M059J (cell line): ENCODE measurements at regions not wholly inside any gene's neighbourhood (a gene's known extent, or its start where the extent isn't known, plus 50 kb on each side); places are given as distances from the start of the nearest gene placed in this dataset.
"Not testable (repeated sequence)": the region's sequence is repeated elsewhere in the genome, so short reads cannot be mapped to it uniquely, and the experiment has no call there.

ENCODE experiments used
- DNase-seq: peaks from one replicate; pipeline ENCODE4 v3.0.0-alpha.2; 2012; ENCODE audit warnings: low read depth

DNA sequence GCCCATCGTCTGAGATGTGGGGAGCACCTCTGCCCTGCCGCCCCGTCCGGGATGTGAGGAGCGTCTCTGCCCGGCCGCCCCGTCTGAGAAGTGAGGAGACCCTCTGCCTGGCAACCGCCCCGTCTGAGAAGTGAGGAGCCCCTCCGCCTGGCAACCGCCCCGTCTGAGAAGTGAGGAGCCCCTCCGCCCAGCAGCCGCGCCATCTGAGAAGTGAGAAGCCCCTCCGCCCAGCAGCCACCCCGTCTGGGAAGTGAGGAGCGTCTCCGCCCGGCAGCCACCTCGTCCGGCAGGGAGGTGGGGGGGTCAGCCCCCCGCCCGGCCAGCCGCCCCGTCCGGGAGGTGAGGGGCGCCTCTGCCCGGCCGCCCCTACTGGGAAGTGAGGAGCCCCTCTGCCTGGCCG, 267.2 kb downstream of the MEF2C start:
- not testable (repeated sequence) for DNase-seq

GRCh38 chr5:88613051-88613450, 269.9 kb downstream of the MEF2C start:
- no peak for DNase-seq

- no peak for DNase-seq
Observed at GRCh38 chr5:88610586-88610985, 272.4 kb downstream of the MEF2C start.

GRCh38 chr5:88607492-88607891, 275.5 kb downstream of the MEF2C start:
- DNase-seq: no peak

DNA sequence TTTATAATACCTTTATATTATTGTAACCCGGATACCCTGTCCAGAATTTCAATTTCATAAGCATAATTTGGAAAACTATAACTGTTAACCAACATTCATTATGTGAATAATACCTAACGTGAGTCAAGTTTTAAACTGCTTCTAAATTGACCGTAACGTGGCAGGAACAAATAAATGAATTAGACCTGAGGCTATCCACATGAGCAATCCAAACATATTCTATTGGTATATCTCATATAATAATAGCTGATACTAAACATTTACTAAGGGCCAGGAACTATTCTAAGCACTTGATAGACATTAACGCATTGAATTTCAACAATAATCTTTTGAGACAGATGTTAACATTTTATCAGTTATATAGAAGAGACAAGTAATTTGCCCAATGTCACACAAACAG, 276.4 kb downstream of the MEF2C start:
- DNase-seq: no peak

DNA sequence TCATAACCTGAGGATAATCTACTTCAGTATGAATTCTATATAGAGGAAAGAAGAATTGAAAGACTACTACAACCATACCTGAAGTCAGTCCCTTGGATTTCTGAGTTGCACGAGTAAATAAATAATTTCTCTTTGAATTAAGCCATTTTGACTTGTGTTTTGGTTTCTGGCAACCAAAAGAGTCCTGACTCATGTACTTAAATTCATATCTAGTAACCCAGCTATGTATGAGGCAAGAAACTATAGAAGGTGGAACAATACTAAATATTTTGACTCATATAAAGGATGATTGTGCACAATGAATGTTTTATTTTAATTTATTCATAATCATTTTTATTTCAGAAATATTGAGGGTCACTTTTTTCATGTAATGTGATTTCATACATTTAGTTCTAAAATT, 276.8 kb downstream of the MEF2C start:
- DNase-seq: no peak

DNA sequence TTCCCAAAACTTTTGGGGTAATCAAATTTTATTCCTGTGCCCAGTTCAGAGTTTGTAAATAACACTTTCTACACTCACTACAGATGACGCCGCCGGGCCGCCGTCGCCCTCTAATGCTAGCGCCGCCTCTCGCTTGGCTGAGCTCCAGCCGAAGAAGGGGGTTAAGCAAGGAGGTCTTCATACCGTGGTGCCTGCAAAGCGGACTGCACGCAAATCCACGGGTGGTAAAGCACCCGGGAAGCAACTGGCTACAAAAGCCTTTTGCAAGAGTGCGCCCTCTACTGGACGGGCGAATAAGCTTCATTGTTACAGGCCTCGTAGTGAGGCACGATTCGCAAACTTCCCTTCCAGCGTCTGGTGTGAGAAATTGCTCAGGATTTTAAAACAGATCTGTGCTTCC, 280.4 kb downstream of the MEF2C start:
- DNase-seq: no peak

- no peak for DNase-seq
Observed at GRCh38 chr5:88594441-88594840, 288.5 kb downstream of the MEF2C start.

DNA sequence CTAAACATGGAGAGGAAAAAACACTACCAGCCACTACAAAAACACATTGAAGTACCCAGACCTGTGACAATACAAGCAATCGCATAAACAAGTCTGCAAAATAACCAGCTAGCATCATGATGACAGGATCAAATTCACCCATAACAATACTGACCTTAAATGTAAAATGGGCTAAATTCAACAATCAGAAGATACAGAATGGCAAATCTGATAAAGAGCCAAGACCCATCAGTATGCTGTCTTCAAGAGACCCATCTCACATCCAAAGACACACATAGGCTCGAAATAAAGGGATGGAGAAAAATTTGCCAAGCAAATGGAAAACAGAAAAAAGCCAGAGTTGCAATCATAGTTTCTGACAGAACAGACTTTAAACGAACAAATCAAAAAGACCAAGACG, 294.4 kb downstream of the MEF2C start:
- DNase-seq: no peak

- no peak for DNase-seq
Observed at GRCh38 chr5:88583471-88583870, 299.5 kb downstream of the MEF2C start.

DNA sequence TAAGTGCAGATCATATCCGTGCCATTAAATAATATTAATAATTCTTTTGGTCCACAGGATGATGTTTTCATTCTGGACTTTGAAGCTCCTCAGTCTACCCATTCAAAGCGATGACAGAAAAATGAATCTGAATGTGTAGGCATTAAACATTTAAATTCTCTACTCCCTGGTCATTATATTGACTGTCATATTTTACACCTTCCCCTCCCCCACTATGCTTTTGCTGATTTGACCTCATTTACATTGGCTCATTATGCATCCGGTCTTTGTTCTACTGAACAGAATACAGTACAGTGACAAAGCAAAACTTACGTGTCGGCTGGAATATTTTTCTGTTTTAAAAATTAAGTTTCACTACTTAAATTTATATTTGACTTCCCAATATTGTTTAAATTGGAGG, 289.7 kb upstream of the TMEM161B start:
- DNase-seq: peak; percentile 30

DNA sequence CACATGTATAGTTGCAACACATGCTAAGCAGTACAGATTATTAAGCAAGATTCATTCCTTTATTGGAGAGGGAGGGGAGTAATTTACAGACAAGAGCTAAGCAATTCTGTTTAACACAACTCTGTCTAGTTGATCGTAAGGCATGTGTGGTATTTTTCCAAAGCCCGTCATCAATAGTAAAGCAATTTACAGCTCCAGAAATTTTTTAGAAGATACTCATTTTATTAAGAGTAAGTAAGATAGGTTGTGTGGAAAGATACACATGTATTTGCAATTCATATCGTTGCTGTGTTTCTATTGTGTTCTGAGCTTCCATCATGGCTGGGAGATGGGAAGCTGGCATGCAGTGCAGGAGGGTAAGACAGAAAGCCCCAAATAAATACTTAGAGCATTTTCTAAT, 289.2 kb upstream of the TMEM161B start:
- DNase-seq: peak; percentile 22

DNA sequence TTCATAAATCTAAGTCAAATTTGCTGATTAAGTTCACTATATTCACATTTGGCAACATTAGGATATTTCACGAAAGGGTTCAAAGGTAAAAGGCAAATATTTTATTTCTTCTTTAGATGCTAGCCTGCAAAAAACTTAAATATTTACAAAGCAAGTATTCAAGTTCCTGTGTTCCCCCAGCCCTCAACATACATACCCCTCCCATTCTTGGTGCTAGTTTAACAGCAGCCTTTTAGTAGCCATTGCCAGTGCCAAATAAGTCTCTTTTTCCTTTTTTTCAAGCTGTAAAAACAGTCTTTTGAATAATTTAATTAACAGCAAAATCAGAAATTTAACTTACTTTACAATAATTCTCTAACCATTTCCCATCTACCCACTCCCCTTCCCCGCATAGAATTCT, 288.5 kb upstream of the TMEM161B start:
- DNase-seq: no peak

DNA sequence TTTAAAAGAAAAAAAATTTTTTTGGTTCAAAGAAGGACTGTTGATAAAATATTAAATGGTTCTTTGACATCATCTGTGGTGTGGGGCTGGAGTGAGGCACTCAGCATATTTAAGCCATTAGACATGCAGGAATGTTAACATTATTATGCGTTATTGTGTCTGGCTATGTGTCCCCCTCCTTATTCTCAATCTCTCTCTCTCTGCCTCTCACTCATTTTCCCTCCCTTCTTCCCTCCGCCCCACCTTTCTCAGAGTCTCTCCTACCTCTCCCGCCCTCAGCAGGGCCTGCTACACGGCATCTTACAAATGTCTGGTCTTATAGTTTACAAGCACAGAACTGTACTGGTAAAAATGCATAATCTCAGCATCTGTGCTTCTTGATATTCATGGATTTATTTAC, 287.8 kb upstream of the TMEM161B start:
- peak; percentile 78 for DNase-seq

GRCh38 chr5:88555674-88556073, 287.0 kb upstream of the TMEM161B start:
- DNase-seq: peak; percentile 76

DNA sequence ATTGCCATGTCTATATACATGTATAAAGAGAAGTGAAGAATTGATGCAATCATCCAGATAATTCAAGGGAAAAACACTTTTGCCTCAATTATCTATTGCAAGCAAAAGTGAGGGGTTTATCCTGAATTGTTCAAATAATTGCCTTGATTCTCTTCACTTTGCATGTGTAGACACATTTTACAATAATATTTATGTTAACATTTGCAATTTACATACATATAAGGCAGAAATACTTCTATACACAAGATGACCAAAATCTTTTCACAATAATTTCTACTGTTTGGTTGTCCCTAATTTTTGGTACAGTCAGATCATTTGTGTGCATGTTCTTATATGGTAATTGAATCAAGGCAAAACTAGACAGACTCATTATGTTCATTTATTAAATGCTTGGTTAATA, 285.3 kb upstream of the TMEM161B start:
- DNase-seq: peak; percentile 13

- peak; percentile 25 for DNase-seq
Observed at GRCh38 chr5:88553136-88553875, 284.7 kb upstream of the TMEM161B start.

DNA sequence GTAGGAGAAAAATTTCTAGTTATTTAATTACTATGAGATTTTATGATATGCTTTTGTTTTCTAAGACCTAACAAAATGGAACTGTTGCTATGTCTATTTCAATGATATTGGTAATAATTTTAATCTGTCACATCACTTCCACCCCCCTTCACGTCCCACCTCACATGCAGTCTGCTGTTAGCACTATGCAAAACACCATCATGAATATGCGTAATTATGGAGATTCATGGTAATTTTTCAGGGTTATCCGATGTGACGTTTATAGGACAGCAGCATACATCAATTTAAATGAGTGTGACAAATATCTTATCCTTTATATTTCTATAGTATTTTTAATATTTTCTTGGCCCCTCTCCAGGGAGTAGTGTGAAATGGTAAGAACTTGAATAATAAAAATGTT, 283.8 kb upstream of the TMEM161B start:
- DNase-seq: peak; percentile 23

- peak; percentile 54 for DNase-seq
Observed at GRCh38 chr5:88551724-88552345, 283.2 kb upstream of the TMEM161B start.

- no peak for DNase-seq
Observed at GRCh38 chr5:88550736-88551135, 282.1 kb upstream of the TMEM161B start.

- peak; percentile 22 for DNase-seq
Observed at GRCh38 chr5:88548136-88548805, 279.6 kb upstream of the TMEM161B start.

DNA sequence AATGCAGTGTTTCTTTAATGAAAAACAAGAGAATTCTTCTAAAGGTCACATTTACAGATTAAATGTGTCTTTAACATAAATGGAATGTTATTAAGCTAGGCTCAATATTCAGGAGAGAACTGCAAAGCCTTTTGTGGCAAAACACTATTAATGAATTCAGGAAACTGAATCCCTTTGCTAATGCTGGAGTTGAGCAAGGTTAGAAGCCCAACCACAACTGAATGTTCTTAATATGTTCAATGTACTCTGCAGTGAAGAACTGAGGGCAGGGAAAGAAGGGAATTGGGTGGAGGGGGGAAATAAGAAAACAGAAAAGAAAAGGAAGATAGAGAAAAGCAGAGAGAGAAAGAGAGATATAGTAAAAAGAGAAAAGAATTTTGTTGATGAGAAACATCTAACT, 276.7 kb upstream of the TMEM161B start:
- DNase-seq: no peak

DNA sequence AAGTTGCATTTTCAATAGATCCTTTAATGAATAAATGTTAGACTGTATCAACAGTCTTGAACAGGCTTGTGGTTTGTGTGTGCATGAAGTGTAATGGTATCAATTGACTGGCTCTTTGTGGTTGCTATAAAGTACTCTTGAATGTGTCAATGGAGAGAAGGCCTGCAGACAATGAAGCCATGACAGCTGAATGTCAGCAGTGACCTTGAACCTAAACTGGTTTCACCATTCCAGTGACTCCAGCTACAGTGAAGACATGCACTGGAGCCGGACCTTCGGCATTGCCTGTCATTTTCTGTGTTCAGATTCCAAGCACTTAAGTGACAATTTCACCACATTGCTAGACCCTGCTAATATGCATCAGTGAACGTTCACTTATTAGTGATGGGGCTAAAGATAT, 276.0 kb upstream of the TMEM161B start:
- DNase-seq: peak; percentile 53
